CD4-positive, alpha-beta T cell (primary cell): ENCODE measurements at regions not wholly inside any gene's neighbourhood (a gene's known extent, or its start where the extent isn't known, plus 50 kb on each side); places are given as distances from the start of the nearest gene placed in this dataset.
A peak's percentile ranks its signal among the peaks of the same experiment; 100 is the strongest.
"Not testable (repeated sequence)": the region's sequence is repeated elsewhere in the genome, so short reads cannot be mapped to it uniquely, and the experiment has no call there.

Experiments
- ATAC-seq: fragments of 200-7000 bp; cut with Tn5 transposase; one replicate; pipeline ENCODE4 v1.10.0; 2022; ENCODE audit warnings: mild to moderate bottlenecking; ENCODE audit not compliant: poor library complexity
- CTCF ChIA-PET: fragments of 350-600 bp; sonication (Branson Sonifier 250); formaldehyde crosslinking; loops from one replicate; lab custom pipeline; 2021; ENCODE audit warnings: antibody characterized with exemption, inconsistent platforms; lab: Charles Lee
- POLR2A ChIA-PET: fragments of 350-600 bp; sonication (Branson Sonifier 250); formaldehyde crosslinking; loops from one replicate; lab custom pipeline; 2021; ENCODE audit warnings: antibody characterized with exemption, inconsistent platforms; lab: Charles Lee
- DNase-seq, 14 experiments: peaks; one replicate each; pipeline ENCODE4 v3.0.0-alpha.2; 2013 to 2020; ENCODE audit warnings: mixed read lengths in 2 of 14
- H3K27ac ChIP-seq, 2 donors: one replicate each; pipeline versions ENCODE4 v1.5.1 to v1.7.0; 2013; ENCODE audit warnings: low read length in 2 of 2, low read depth in 1 of 2, mild to moderate bottlenecking in 1 of 2
- H3K27me3 ChIP-seq, 2 experiments: 1 replicate in 1 of 2; 2 replicates in 1 of 2; pipeline versions ENCODE4 v1.6.1 to v1.7.0; 2013; ENCODE audit warnings: low read length in 2 of 2, control low read depth in 1 of 2, mild to moderate bottlenecking in 1 of 2, moderate library complexity in 1 of 2; ENCODE audit not compliant: insufficient read depth in 2 of 2, control insufficient read depth in 1 of 2
- H3K36me3 ChIP-seq: one replicate; pipeline ENCODE4 v1.6.1; 2013; ENCODE audit warnings: low read length, control low read depth; ENCODE audit not compliant: insufficient read depth
- H3K4me1 ChIP-seq: one replicate; pipeline ENCODE4 v1.6.1; 2013; ENCODE audit warnings: low read length, control low read depth; ENCODE audit not compliant: insufficient read depth
- H3K4me3 ChIP-seq: one replicate; pipeline ENCODE4 v1.5.1; 2013; ENCODE audit warnings: mild to moderate bottlenecking, low read length, moderate library complexity
- H3K9me3 ChIP-seq, 2 experiments: 1 replicate in 1 of 2; 2 replicates in 1 of 2; pipeline versions ENCODE4 v1.6.1 to v1.7.0; 2013; ENCODE audit warnings: low read length in 2 of 2, mild to moderate bottlenecking in 2 of 2, control low read depth in 1 of 2, moderate library complexity in 1 of 2; ENCODE audit not compliant: control insufficient read depth in 1 of 2, insufficient read depth in 1 of 2
- H3K27ac Mint-ChIP-seq: one replicate; pipeline ENCODE4 v1.8.0; 2020; ENCODE audit warnings: mixed read lengths
- H3K27me3 Mint-ChIP-seq: one replicate; pipeline ENCODE4 v1.8.0; 2021; ENCODE audit warnings: mixed read lengths
- H3K36me3 Mint-ChIP-seq: one replicate; pipeline ENCODE4 v1.8.0; 2021; ENCODE audit warnings: low read depth, mixed read lengths
- H3K4me1 Mint-ChIP-seq: one replicate; pipeline ENCODE4 v1.8.0; 2021; ENCODE audit warnings: low read depth, mixed read lengths
- H3K4me3 Mint-ChIP-seq: one replicate; pipeline ENCODE4 v1.8.0; 2020; ENCODE audit warnings: mild to moderate bottlenecking, mixed read lengths
- H3K9me3 Mint-ChIP-seq: one replicate; pipeline ENCODE4 v1.8.0; 2020; ENCODE audit warnings: mixed read lengths
- CTCF ChIP-seq: fragments of 200-600 bp; IDR thresholded peaks from one replicate; pipeline ENCODE4 v1.8.0; 2022; ENCODE audit warnings: antibody characterized with exemption, mild to moderate bottlenecking
- intact Hi-C, 2 experiments: fragments of 100-400 bp; cut with DNase I in 1 of 2; cut with micrococcal nuclease in 1 of 2; formaldehyde crosslinking; loops; one replicate each; pipeline versions ENCODE4 v1.15.1 to v1.9.0; 2023 to 2025; cut with DNase I, micrococcal nuclease

GRCh38 chr5:117731446-117731845, 1156.8 kb upstream of the SEMA6A start:
- Mint-ChIP-seq H3K36me3 (no peaks in the 10 kb centered on the region), H3K27me3 (no peaks in the 10 kb centered on the region), H3K4me3 (no peak overlapping the region), H3K9me3 (peaks cover 4% of the 10 kb centered on the region), H3K27ac (no peak overlapping the region), H3K4me1 (no peaks in the 10 kb centered on the region)
- CTCF ChIA-PET = no interaction called here
- Histone ChIP-seq H3K36me3 (no peaks in the 10 kb centered on the region), H3K4me1 (no peaks in the 10 kb centered on the region), H3K9me3 (peaks cover 0 to 5% of the 10 kb centered on the region in 2 experiments), H3K27ac (no peak overlapping the region), H3K27me3 (no peaks in the 10 kb centered on the region), H3K4me3 (no peak overlapping the region)
- ATAC-seq (no peak), DNase-seq (no peak)
- intact Hi-C loops = no loop called here
- TF ChIP-seq CTCF = no peak
- POLR2A ChIA-PET = no interaction called here

GRCh38 chr5:117720784-117721183, 1146.2 kb upstream of the SEMA6A start:
- CTCF ChIA-PET, H3K36me3 ChIP-seq, H3K9me3 Mint-ChIP-seq, H3K27me3 ChIP-seq, H3K27ac Mint-ChIP-seq, H3K4me1 ChIP-seq, H3K9me3 ChIP-seq, ATAC-seq, H3K27ac ChIP-seq, DNase-seq, H3K36me3 Mint-ChIP-seq, H3K4me1 Mint-ChIP-seq, H3K4me3 Mint-ChIP-seq, POLR2A ChIA-PET, H3K27me3 Mint-ChIP-seq, intact Hi-C loops, H3K4me3 ChIP-seq: not testable (repeated sequence)

GRCh38 chr5:117719413-117719812, 1144.8 kb upstream of the SEMA6A start:
- POLR2A ChIA-PET = no interaction called here
- DNase-seq (no peak), ATAC-seq (no peak)
- no peaks in the 10 kb centered on the region for H3K27me3 Mint-ChIP-seq
- Histone ChIP-seq H3K4me1 (no peaks in the 10 kb centered on the region), H3K27ac (no peak overlapping the region), H3K36me3 (no peaks in the 10 kb centered on the region), H3K9me3 (peaks cover 4 to 13% of the 10 kb centered on the region in 2 experiments), H3K4me3 (no peak overlapping the region), H3K27me3 (no peaks in the 10 kb centered on the region)
- no peak for TF ChIP-seq CTCF
- no peak overlapping the region for H3K27ac Mint-ChIP-seq
- CTCF ChIA-PET = no interaction called here
- no peaks in the 10 kb centered on the region for H3K4me1 Mint-ChIP-seq
- no peak overlapping the region for H3K4me3 Mint-ChIP-seq
- no peaks in the 10 kb centered on the region for H3K36me3 Mint-ChIP-seq
- peaks cover 9% of the 10 kb centered on the region for H3K9me3 Mint-ChIP-seq
- intact Hi-C loops = no loop called here

GRCh38 chr5:117713585-117714198, 1139.1 kb upstream of the SEMA6A start:
- H3K36me3 Mint-ChIP-seq = no peaks in the 10 kb centered on the region
- intact Hi-C loops = no loop called here
- Histone ChIP-seq H3K9me3 (peaks cover 4 to 30% of the 10 kb centered on the region in 2 experiments), H3K27me3 (no peaks in the 10 kb centered on the region), H3K4me1 (no peaks in the 10 kb centered on the region), H3K4me3 (no peak overlapping the region), H3K27ac (no peak overlapping the region), H3K36me3 (no peaks in the 10 kb centered on the region)
- ATAC-seq = no peak
- H3K4me3 Mint-ChIP-seq = no peak overlapping the region
- POLR2A ChIA-PET = no interaction called here
- peaks cover 16% of the 10 kb centered on the region for H3K9me3 Mint-ChIP-seq
- H3K27me3 Mint-ChIP-seq = no peaks in the 10 kb centered on the region
- CTCF ChIA-PET = no interaction called here
- H3K4me1 Mint-ChIP-seq = no peaks in the 10 kb centered on the region
- DNase-seq = peak in 2 of 14 experiments; percentile 1 to 8
- H3K27ac Mint-ChIP-seq = no peak overlapping the region
- TF ChIP-seq CTCF = no peak
